ENCODE measurements at regions not wholly inside any gene's neighbourhood (a gene's known extent, or its start where the extent isn't known, plus 50 kb on each side); places are given as distances from the start of the nearest gene placed in this dataset.

DNA sequence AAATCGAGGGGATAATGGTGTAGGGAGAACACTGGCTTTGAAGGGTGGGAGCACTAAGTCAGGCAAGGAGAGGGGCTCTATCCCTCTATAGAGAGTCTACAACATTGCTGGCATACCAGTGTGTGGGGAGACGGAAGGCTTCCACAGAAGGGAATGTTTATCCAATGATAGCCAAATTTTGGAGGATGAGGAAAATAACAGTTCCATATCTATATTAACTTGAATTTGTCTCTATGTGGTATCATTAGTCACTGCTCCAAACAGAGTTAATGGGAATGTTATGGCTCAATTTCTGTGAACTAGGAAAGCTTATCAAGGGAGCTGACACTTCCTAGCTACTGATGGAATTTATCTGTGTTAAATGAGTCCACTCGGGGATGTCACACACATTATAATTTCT is 208.9 kb upstream of the PHACTR1 start:
- H3K36me3 ChIP-seq (ENCODE audit: control insufficient read depth, insufficient read depth, low read length), result no peaks in the 10 kb centered on the region
- H3K9ac ChIP-seq (ENCODE audit: extremely low read depth, low read length, poor library complexity, severe bottlenecking), result no peak overlapping the region
- Mint-ChIP-seq H3K9me3 (peaks cover 13% of the 10 kb centered on the region), H3K4me1 (no peaks in the 10 kb centered on the region), H3K27me3 (ENCODE audit: insufficient read depth) (peaks cover 97% of the 10 kb centered on the region), H3K36me3 (ENCODE audit: low read depth) (no peaks in the 10 kb centered on the region), H3K27ac (no peak overlapping the region), H3K4me3 (no peak overlapping the region)
- peaks cover 92% of the 10 kb centered on the region for H3K27me3 ChIP-seq (ENCODE audit: control insufficient read depth, insufficient read depth, low read length, poor library complexity, severe bottlenecking)
- H3K4me1 ChIP-seq (ENCODE audit: control insufficient read depth, insufficient read depth, low read length), result no peaks in the 10 kb centered on the region
- no peak for TF ChIP-seq CTCF (conservative IDR thresholded peaks at IDR 0.05)
- H3K4me3 ChIP-seq (ENCODE audit: low read length), result no peak overlapping the region
- no peak overlapping the region for H3K27ac ChIP-seq (ENCODE audit: low read depth, low read length)
- H3K9me3 ChIP-seq (ENCODE audit: control insufficient read depth, low read length), result peaks cover 32% of the 10 kb centered on the region
- WGBS, 2 experiments (ENCODE audit: insufficient coverage in 1 of 2, insufficient read length in 1 of 2), result 92 to 93% methylated on average over 2 to 3 of the region's 3 CpGs
- DNase-seq, result no peak

DNA sequence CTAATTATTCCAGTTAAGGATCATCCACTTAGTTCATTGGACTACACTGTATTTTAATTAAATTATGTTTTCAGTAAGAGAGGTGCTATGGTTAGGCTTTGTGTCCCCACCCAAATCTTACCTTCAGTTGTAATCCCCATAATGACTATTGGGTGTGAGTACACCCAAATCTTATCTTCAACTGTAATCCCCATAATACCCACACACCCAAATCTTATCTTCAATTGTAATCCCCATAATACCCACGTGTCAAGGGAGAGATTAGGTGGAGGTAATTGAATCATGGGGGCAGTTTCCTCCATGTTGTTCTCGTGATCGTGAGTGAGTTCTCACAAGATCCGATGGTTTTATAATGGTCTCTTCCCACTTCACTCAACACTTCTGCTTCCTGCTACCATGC is 208.0 kb upstream of the PHACTR1 start:
- no peaks in the 10 kb centered on the region for H3K36me3 ChIP-seq (ENCODE audit: control insufficient read depth, insufficient read depth, low read length)
- Mint-ChIP-seq H3K27ac (no peak overlapping the region), H3K36me3 (ENCODE audit: low read depth) (no peaks in the 10 kb centered on the region), H3K4me3 (no peak overlapping the region), H3K27me3 (ENCODE audit: insufficient read depth) (peaks cover 98% of the 10 kb centered on the region), H3K9me3 (peaks cover 13% of the 10 kb centered on the region), H3K4me1 (no peaks in the 10 kb centered on the region)
- H3K9me3 ChIP-seq (ENCODE audit: control insufficient read depth, low read length), result peaks cover 32% of the 10 kb centered on the region
- H3K4me1 ChIP-seq (ENCODE audit: control insufficient read depth, insufficient read depth, low read length), result no peaks in the 10 kb centered on the region
- H3K27me3 ChIP-seq (ENCODE audit: control insufficient read depth, insufficient read depth, low read length, poor library complexity, severe bottlenecking), result peaks cover 94% of the 10 kb centered on the region
- no peak for DNase-seq
- H3K27ac ChIP-seq (ENCODE audit: low read depth, low read length), result no peak overlapping the region
- no peak overlapping the region for H3K9ac ChIP-seq (ENCODE audit: extremely low read depth, low read length, poor library complexity, severe bottlenecking)
- H3K4me3 ChIP-seq (ENCODE audit: low read length), result no peak overlapping the region
- TF ChIP-seq CTCF (conservative IDR thresholded peaks at IDR 0.05), result no peak
- whole genome bisulfite sequencing, 2 experiments (ENCODE audit: insufficient coverage in 1 of 2, insufficient read length in 1 of 2), result 92% methylated on average over 3 of the region's 4 CpGs

- peaks cover 100% of the 10 kb centered on the region for H3K27me3 Mint-ChIP-seq (ENCODE audit: insufficient read depth)
- Histone ChIP-seq H3K27ac (ENCODE audit: low read depth, low read length) (no peak overlapping the region), H3K4me3 (ENCODE audit: low read length) (no peak overlapping the region), H3K9me3 (ENCODE audit: control insufficient read depth, low read length) (peaks cover 32% of the 10 kb centered on the region), H3K36me3 (ENCODE audit: control insufficient read depth, insufficient read depth, low read length) (no peaks in the 10 kb centered on the region), H3K9ac (ENCODE audit: extremely low read depth, low read length, poor library complexity, severe bottlenecking) (no peak overlapping the region), H3K4me1 (ENCODE audit: control insufficient read depth, insufficient read depth, low read length) (no peaks in the 10 kb centered on the region), H3K27me3 (ENCODE audit: control insufficient read depth, insufficient read depth, low read length, poor library complexity, severe bottlenecking) (peaks cover 95% of the 10 kb centered on the region)
- no peak for DNase-seq
- no peaks in the 10 kb centered on the region for H3K36me3 Mint-ChIP-seq (ENCODE audit: low read depth)
- no peak overlapping the region for H3K27ac Mint-ChIP-seq
- peaks cover 13% of the 10 kb centered on the region for H3K9me3 Mint-ChIP-seq
- no peak overlapping the region for H3K4me3 Mint-ChIP-seq
- 83% methylated on average over 1 of the region's 1 CpG; no CpG with 5 or more reads in 1 of the 2 experiments for WGBS, 2 experiments (ENCODE audit: insufficient coverage in 1 of 2, insufficient read length in 1 of 2)
- H3K4me1 Mint-ChIP-seq, result no peaks in the 10 kb centered on the region
- no peak for TF ChIP-seq CTCF (conservative IDR thresholded peaks at IDR 0.05)
These were observed 207.5 kb upstream of the PHACTR1 start for GRCh38 chr6:12509060-12509459.
